CD4-positive, CD25-positive, alpha-beta regulatory T cell (primary cell): ENCODE measurements at regions not wholly inside any gene's neighbourhood (a gene's known extent, or its start where the extent isn't known, plus 50 kb on each side); places are given as distances from the start of the nearest gene placed in this dataset.

ENCODE experiments used
- ATAC-seq, 2 donors: fragments of 150-1000 bp; cut with Tn5 transposase; one replicate each; pipeline ENCODE4 v1.10.0; 2021; ENCODE audit warnings: low read depth in 2 of 2, moderate number of reproducible peaks in 2 of 2, moderate library complexity in 1 of 2
- DNase-seq, 3 donors: peaks; one replicate each; pipeline versions ENCODE4 v3.0.0 to v3.0.0-alpha.2; 2012 to 2022; ENCODE audit warnings: mixed read lengths in 1 of 3
- H3K27ac ChIP-seq: one replicate; pipeline ENCODE4 v1.7.0; 2013; ENCODE audit warnings: mild to moderate bottlenecking, low read length; ENCODE audit not compliant: insufficient read depth, poor library complexity, severe bottlenecking
- H3K27me3 ChIP-seq: one replicate; pipeline ENCODE4 v1.7.0; 2013; ENCODE audit warnings: low read length; ENCODE audit not compliant: control insufficient read depth, insufficient read depth
- H3K36me3 ChIP-seq: one replicate; pipeline ENCODE4 v1.7.0; 2013; ENCODE audit warnings: mild to moderate bottlenecking, low read length, moderate library complexity; ENCODE audit not compliant: control insufficient read depth, insufficient read depth
- H3K4me1 ChIP-seq: 2 replicates; pipeline ENCODE4 v1.7.0; 2013; ENCODE audit warnings: mild to moderate bottlenecking, low read length; ENCODE audit not compliant: insufficient read depth, control insufficient read depth, poor library complexity, severe bottlenecking
- H3K4me3 ChIP-seq: one replicate; pipeline ENCODE4 v1.7.0; 2013; ENCODE audit warnings: low read depth, mild to moderate bottlenecking, low read length, moderate library complexity
- H3K9me3 ChIP-seq, 2 experiments: 1 replicate in 1 of 2; 2 replicates in 1 of 2; pipeline ENCODE4 v1.7.0; 2013; ENCODE audit warnings: low read length in 2 of 2, mild to moderate bottlenecking in 1 of 2, moderate library complexity in 1 of 2; ENCODE audit not compliant: control insufficient read depth in 2 of 2
- H3K27ac Mint-ChIP-seq, 3 donors: one replicate each; pipeline ENCODE4 v1.8.0; 2020 to 2022; ENCODE audit warnings: mild to moderate bottlenecking in 3 of 3, mixed read lengths in 3 of 3, moderate library complexity in 2 of 3
- H3K27me3 Mint-ChIP-seq: one replicate; pipeline ENCODE4 v1.8.0; 2022; ENCODE audit warnings: mild to moderate bottlenecking, mixed read lengths
- H3K36me3 Mint-ChIP-seq: one replicate; pipeline ENCODE4 v1.8.0; 2020; ENCODE audit warnings: mixed read lengths
- H3K4me1 Mint-ChIP-seq, 4 donors: one replicate each; pipeline ENCODE4 v1.8.0; 2020 to 2022; ENCODE audit warnings: mixed read lengths in 4 of 4, mild to moderate bottlenecking in 1 of 4
- H3K4me3 Mint-ChIP-seq, 4 donors: one replicate each; pipeline ENCODE4 v1.8.0; 2020 to 2022; ENCODE audit warnings: mild to moderate bottlenecking in 4 of 4, mixed read lengths in 4 of 4, moderate library complexity in 3 of 4
- H3K9me3 Mint-ChIP-seq, 7 donors: one replicate each; pipeline ENCODE4 v1.8.0; 2020 to 2022; ENCODE audit warnings: mixed read lengths in 7 of 7, mild to moderate bottlenecking in 3 of 7, moderate library complexity in 2 of 7

DNA sequence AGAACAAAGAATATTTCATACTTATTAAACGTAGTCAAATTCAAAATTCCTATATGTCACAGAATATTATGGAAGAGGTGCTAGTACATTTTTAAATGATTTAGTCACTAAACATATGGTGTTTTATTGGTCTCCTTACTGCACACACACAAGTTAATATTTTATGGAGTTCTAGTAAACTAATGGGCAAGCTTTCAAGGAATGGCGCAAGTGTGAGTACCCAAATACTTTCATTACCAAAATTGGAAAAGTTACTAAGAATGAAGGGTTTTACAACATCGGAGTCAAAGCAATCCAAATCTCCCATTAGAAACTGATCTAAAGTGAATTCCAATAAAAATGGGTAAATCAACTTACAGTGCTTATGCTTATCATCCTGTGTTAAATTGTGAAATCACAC, 921.9 kb downstream of the ADGRL2 start:
- no peaks in the 10 kb centered on the region for H3K36me3 Mint-ChIP-seq
- H3K27ac Mint-ChIP-seq, result no peak overlapping the region
- no peak for DNase-seq
- no peak for ATAC-seq
- no peaks in the 10 kb centered on the region for H3K9me3 ChIP-seq
- peaks cover 0 to 8% (median 2%) of the 10 kb centered on the region in 7 donors for H3K9me3 Mint-ChIP-seq
- no peak overlapping the region for H3K4me3 ChIP-seq
- no peak overlapping the region for H3K4me3 Mint-ChIP-seq
- H3K4me1 ChIP-seq, result no peaks in the 10 kb centered on the region
- H3K27ac ChIP-seq, result no peak overlapping the region
- H3K27me3 ChIP-seq, result no peaks in the 10 kb centered on the region
- no peaks in the 10 kb centered on the region for H3K4me1 Mint-ChIP-seq
- no peaks in the 10 kb centered on the region for H3K27me3 Mint-ChIP-seq
- no peaks in the 10 kb centered on the region for H3K36me3 ChIP-seq

DNA sequence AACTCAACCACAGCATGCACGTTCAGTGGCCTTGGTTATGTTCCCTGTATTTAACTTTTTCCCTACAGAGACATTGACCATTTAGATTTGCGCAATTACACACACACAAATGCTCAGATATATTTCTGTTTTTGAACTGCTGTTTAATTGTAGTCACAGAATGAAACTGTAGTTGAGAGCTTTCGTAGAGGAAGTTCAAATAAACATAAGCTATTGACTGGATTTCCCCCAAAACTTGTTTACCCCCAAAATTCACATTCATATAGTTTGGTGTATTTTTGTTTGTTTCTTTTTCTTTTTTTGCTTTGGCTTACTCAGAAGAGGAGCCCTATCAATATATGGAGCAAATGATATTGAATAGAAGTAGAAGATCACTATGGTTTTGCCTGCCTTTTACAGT, 921.0 kb downstream of the ADGRL2 start:
- Histone ChIP-seq H3K36me3 (no peaks in the 10 kb centered on the region), H3K4me3 (no peak overlapping the region), H3K4me1 (no peaks in the 10 kb centered on the region), H3K9me3 (no peaks in the 10 kb centered on the region), H3K27ac (no peak overlapping the region), H3K27me3 (no peaks in the 10 kb centered on the region)
- H3K4me1 Mint-ChIP-seq, result no peaks in the 10 kb centered on the region
- ATAC-seq (no peak), DNase-seq (no peak)
- no peaks in the 10 kb centered on the region for H3K36me3 Mint-ChIP-seq
- no peak overlapping the region for H3K4me3 Mint-ChIP-seq
- no peaks in the 10 kb centered on the region for H3K27me3 Mint-ChIP-seq
- H3K27ac Mint-ChIP-seq, result no peak overlapping the region
- H3K9me3 Mint-ChIP-seq, result peaks cover 0 to 8% (median 2%) of the 10 kb centered on the region in 7 donors

DNA sequence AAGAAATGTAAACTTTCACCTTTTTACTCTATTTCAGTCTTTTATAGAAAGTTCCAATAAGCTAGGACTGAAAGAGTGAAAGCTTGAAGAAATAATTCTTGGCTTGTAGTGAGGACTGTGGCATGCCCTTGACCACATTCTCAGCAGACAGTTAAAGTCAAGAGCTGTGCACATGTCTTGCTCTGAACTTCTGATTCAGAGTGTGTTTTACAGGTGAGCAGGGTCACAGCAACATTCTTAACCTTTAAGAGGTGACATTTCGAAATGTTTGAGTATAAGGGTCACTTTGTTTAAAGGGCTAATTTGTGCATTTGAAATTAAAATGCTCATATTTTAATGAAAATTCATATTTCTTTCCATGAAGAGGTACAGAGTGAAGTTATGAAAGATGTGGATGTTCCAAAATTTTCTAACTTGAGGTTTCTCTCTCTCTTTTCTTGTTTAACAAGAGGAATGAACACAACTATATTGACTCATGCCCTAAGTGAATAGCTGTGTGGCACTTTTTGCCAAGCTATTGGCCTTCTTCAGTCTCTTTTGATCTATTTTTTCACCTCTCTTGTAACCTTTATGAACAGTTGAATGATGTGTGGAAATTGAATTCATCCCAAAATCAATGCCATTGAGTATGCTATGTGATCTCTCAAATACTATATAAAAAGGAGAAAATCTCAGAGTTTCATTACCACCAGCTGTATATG, 918.1 kb downstream of the ADGRL2 start:
- no peak overlapping the region for H3K27ac ChIP-seq
- no peak for DNase-seq
- no peak overlapping the region for H3K4me3 ChIP-seq
- no peak overlapping the region for H3K4me3 Mint-ChIP-seq
- H3K9me3 ChIP-seq, result no peaks in the 10 kb centered on the region
- H3K27ac Mint-ChIP-seq, result no peak overlapping the region
- H3K27me3 ChIP-seq, result no peaks in the 10 kb centered on the region
- no peaks in the 10 kb centered on the region for H3K4me1 Mint-ChIP-seq
- H3K36me3 ChIP-seq, result no peaks in the 10 kb centered on the region
- ATAC-seq, result no peak
- peaks cover 0 to 5% (median 0%) of the 10 kb centered on the region in 7 donors for H3K9me3 Mint-ChIP-seq
- no peaks in the 10 kb centered on the region for H3K27me3 Mint-ChIP-seq
- H3K4me1 ChIP-seq, result no peaks in the 10 kb centered on the region
- no peaks in the 10 kb centered on the region for H3K36me3 Mint-ChIP-seq

DNA sequence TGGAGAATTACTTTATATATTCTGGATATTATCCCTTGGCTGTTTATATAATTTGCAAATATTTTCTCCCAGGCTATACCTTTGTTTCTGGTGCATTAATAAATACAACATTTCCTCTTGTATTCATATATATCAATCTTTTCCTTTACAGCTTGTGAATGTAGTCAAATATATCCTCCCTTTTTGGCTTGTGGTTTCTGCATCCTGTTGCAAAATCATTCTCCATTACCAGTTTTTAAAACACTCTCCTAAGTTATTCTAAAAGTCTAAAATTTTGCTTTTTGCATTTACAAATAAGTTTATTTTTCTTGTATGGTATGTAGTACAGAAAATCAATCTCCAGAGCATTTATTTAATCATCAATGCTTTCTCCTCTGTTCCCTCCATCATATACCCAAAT, 909.4 kb downstream of the ADGRL2 start:
- Mint-ChIP-seq H3K27me3 (no peaks in the 10 kb centered on the region), H3K4me3 (no peak overlapping the region), H3K36me3 (no peaks in the 10 kb centered on the region), H3K4me1 (no peaks in the 10 kb centered on the region), H3K9me3 (peaks cover 0 to 15% (median 4%) of the 10 kb centered on the region in 7 donors), H3K27ac (no peak overlapping the region)
- no peak overlapping the region for H3K27ac ChIP-seq
- ATAC-seq (no peak), DNase-seq (no peak)
- no peaks in the 10 kb centered on the region for H3K36me3 ChIP-seq
- no peaks in the 10 kb centered on the region for H3K4me1 ChIP-seq
- H3K4me3 ChIP-seq, result no peak overlapping the region
- no peaks in the 10 kb centered on the region for H3K9me3 ChIP-seq
- no peaks in the 10 kb centered on the region for H3K27me3 ChIP-seq

DNA sequence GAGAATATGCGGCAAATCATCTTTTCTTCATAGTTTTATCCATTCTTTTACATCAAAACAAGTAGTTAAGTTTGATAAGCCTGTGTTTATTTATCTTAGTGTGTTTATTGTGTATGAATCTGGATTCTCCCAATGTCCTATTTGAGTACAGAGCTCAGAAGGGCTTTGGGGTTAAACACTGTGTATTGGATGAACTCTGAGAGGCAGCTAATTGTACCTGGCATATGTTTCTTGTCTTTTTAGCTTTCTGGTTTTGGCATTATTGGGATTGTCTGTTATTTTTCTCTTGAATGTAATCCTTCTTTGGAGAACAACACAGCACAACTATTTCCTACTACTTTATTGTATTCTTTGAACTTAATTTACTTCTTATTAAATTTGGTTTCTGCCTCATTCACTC, 906.9 kb downstream of the ADGRL2 start:
- ATAC-seq (no peak), DNase-seq (no peak)
- Histone ChIP-seq H3K4me1 (no peaks in the 10 kb centered on the region), H3K4me3 (no peak overlapping the region), H3K9me3 (no peaks in the 10 kb centered on the region), H3K36me3 (no peaks in the 10 kb centered on the region), H3K27ac (no peak overlapping the region), H3K27me3 (no peaks in the 10 kb centered on the region)
- no peaks in the 10 kb centered on the region for H3K27me3 Mint-ChIP-seq
- H3K27ac Mint-ChIP-seq, result no peak overlapping the region
- no peaks in the 10 kb centered on the region for H3K4me1 Mint-ChIP-seq
- H3K36me3 Mint-ChIP-seq, result no peaks in the 10 kb centered on the region
- H3K4me3 Mint-ChIP-seq, result no peak overlapping the region
- peaks cover 0 to 14% (median 4%) of the 10 kb centered on the region in 7 donors for H3K9me3 Mint-ChIP-seq

DNA sequence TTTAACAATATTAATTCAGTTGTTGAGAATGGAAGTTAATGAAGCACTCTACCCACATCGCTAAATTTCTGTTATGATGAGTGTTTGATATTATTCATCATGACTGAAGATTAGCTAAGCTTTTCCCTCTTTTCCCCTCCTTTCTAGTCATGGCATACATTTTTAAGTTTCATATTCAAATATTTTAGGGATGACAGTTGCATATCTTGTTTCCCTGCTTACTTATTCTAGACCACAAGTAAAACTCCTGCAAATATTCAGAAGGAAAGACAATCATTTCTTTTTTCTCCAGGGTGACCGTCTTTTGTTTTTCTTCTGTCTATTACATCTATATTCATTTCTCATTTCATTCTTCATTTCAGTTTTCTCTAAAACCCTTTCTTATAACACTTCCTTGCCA, 906.0 kb downstream of the ADGRL2 start:
- Mint-ChIP-seq H3K4me3 (peak overlapping the region in 1 of 4 donors; percentile 43), H3K27ac (no peak overlapping the region), H3K9me3 (peaks cover 0 to 14% (median 3%) of the 10 kb centered on the region in 7 donors), H3K36me3 (no peaks in the 10 kb centered on the region), H3K27me3 (no peaks in the 10 kb centered on the region), H3K4me1 (no peaks in the 10 kb centered on the region)
- Histone ChIP-seq H3K27me3 (no peaks in the 10 kb centered on the region), H3K4me3 (no peak overlapping the region), H3K4me1 (no peaks in the 10 kb centered on the region), H3K9me3 (no peaks in the 10 kb centered on the region), H3K27ac (no peak overlapping the region), H3K36me3 (no peaks in the 10 kb centered on the region)
- DNase-seq (no peak), ATAC-seq (no peak)

DNA sequence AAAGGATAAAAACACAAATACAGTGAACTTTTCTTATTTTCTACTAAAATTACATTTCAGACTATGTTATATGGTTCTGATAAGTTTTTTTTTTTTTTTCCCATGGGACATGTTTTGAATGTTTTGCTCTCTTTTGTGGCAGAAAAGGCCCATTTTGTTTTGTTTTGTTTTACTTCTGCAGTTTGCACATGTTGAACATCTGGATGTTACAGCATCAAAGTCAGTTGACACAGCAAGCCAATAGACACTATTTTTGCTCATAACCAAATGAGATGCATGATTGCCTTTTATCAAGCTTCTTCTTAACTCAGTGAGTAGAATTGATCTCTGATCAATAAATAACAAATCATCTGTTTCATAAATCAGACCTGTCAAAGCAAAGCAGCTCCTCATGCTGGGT, 904.2 kb downstream of the ADGRL2 start:
- no peak overlapping the region for H3K4me3 ChIP-seq
- H3K4me1 Mint-ChIP-seq, result no peaks in the 10 kb centered on the region
- ATAC-seq (no peak), DNase-seq (no peak)
- H3K27me3 Mint-ChIP-seq, result no peaks in the 10 kb centered on the region
- H3K4me3 Mint-ChIP-seq, result no peak overlapping the region
- H3K27ac ChIP-seq, result no peak overlapping the region
- no peaks in the 10 kb centered on the region for H3K9me3 ChIP-seq
- H3K27me3 ChIP-seq, result no peaks in the 10 kb centered on the region
- no peak overlapping the region for H3K27ac Mint-ChIP-seq
- H3K36me3 Mint-ChIP-seq, result no peaks in the 10 kb centered on the region
- no peaks in the 10 kb centered on the region for H3K36me3 ChIP-seq
- H3K4me1 ChIP-seq, result no peaks in the 10 kb centered on the region
- peaks cover 0 to 10% (median 3%) of the 10 kb centered on the region in 7 donors for H3K9me3 Mint-ChIP-seq

DNA sequence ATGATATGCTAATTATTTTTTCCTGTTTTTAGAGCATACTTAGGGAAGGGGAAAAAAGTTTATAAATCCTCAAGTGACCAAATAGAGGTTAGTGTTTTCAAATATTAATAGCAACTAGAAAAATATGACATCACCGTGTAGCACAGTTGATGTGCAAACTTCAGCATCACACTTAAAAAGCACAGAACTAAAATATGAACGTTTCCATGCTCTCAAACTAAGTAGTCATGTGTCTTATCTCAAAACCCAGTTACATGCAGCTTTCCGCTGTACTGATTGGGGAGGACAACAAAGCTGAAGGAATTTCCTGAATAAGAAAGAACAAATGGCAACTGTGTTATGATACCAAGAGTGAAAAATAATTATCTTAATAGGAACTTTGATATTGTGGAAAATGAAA, 903.7 kb downstream of the ADGRL2 start:
- Mint-ChIP-seq H3K4me1 (no peaks in the 10 kb centered on the region), H3K27ac (no peak overlapping the region), H3K4me3 (no peak overlapping the region), H3K36me3 (no peaks in the 10 kb centered on the region), H3K9me3 (peaks cover 0 to 9% (median 3%) of the 10 kb centered on the region in 7 donors), H3K27me3 (no peaks in the 10 kb centered on the region)
- no peaks in the 10 kb centered on the region for H3K27me3 ChIP-seq
- H3K9me3 ChIP-seq, result no peaks in the 10 kb centered on the region
- no peaks in the 10 kb centered on the region for H3K36me3 ChIP-seq
- no peaks in the 10 kb centered on the region for H3K4me1 ChIP-seq
- H3K27ac ChIP-seq, result no peak overlapping the region
- ATAC-seq (no peak), DNase-seq (no peak)
- H3K4me3 ChIP-seq, result no peak overlapping the region
